Naive thymus-derived CD8-positive, alpha-beta T cell (primary cell): ENCODE measurements at regions not wholly inside any gene's neighbourhood (a gene's known extent, or its start where the extent isn't known, plus 50 kb on each side); places are given as distances from the start of the nearest gene placed in this dataset.

ENCODE experiments used
- ATAC-seq, 2 donors: fragments of 150-1000 bp; cut with Tn5 transposase in 1 of 2; sonication (Bioruptor Pico), chemical (Tn5 transposase) in 1 of 2; 1 replicate in 1 of 2; 2 replicates in 1 of 2; pipeline ENCODE4 v1.10.0; 2021; ENCODE audit warnings: mild to moderate bottlenecking in 2 of 2, moderate library complexity in 2 of 2
- POLR2A ChIA-PET: fragments of 350-600 bp; sonication (Branson Sonifier 250); formaldehyde crosslinking; loops from one replicate; lab custom pipeline; 2021; ENCODE audit warnings: antibody characterized with exemption; lab: Charles Lee
- DNase-seq, 10 donors: peaks; one replicate each; pipeline versions ENCODE4 v3.0.0 to v3.0.0-alpha.2; 2020 to 2022
- H3K27ac Mint-ChIP-seq, 10 donors: one replicate each; pipeline ENCODE4 v1.8.0; 2020 to 2022; ENCODE audit warnings: mild to moderate bottlenecking in 10 of 10, mixed read lengths in 10 of 10, moderate library complexity in 4 of 10, inconsistent platforms in 1 of 10
- H3K27me3 Mint-ChIP-seq, 5 donors: one replicate each; pipeline ENCODE4 v1.8.0; 2021 to 2022; ENCODE audit warnings: mixed read lengths in 5 of 5
- H3K36me3 Mint-ChIP-seq, 3 donors: one replicate each; pipeline ENCODE4 v1.8.0; 2020 to 2022; ENCODE audit warnings: mixed read lengths in 3 of 3, mild to moderate bottlenecking in 2 of 3, inconsistent platforms in 1 of 3
- H3K4me1 Mint-ChIP-seq, 4 donors: one replicate each; pipeline ENCODE4 v1.8.0; 2021 to 2022; ENCODE audit warnings: mixed read lengths in 4 of 4
- H3K4me3 Mint-ChIP-seq, 10 donors: one replicate each; pipeline ENCODE4 v1.8.0; 2020 to 2022; ENCODE audit warnings: mild to moderate bottlenecking in 10 of 10, mixed read lengths in 10 of 10, moderate library complexity in 6 of 10, inconsistent platforms in 1 of 10
- H3K9me3 Mint-ChIP-seq, 9 donors: one replicate each; pipeline ENCODE4 v1.8.0; 2020 to 2022; ENCODE audit warnings: mixed read lengths in 9 of 9, mild to moderate bottlenecking in 3 of 9, inconsistent platforms in 1 of 9, moderate library complexity in 1 of 9

DNA sequence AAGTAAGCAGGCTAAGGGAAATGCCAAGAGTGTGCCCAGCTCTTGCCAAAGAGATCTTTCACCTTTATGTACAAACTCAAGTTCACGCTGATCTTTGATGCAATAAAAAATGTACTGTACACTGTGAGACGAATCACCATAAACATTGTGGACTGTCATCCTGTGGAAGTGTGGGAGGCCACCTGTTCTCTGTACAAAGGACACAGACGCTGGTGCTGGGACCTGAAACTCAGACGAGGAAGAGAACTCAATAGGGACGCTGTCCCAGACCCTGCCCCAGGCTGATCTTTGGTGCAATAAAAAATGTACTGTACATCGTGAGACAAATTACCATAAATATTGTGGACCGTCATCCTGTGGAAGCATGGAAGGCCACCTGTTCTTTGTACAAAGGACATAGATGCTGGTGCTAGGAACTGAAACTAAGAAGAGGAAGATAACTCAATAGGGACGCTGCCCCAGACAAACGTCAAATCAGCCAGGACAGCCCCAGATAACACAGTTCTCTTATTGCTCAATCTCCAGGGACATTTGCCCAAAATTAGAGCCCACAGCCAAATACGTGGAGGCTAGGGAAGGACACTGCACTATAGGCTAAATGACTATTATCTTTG is 312.7 kb upstream of the SGK1 start:
- H3K4me1 Mint-ChIP-seq = peaks cover 11 to 30% (median 25%) of the 10 kb centered on the region in 4 donors
- ATAC-seq (no peak), DNase-seq (no peak)
- no peak overlapping the region for H3K4me3 Mint-ChIP-seq
- no peaks in the 10 kb centered on the region for H3K9me3 Mint-ChIP-seq
- POLR2A ChIA-PET = no interaction called here
- H3K27ac Mint-ChIP-seq = peak overlapping the region in 1 of 10 donors; percentile 5
- no peaks in the 10 kb centered on the region for H3K27me3 Mint-ChIP-seq
- no peaks in the 10 kb centered on the region for H3K36me3 Mint-ChIP-seq

DNA sequence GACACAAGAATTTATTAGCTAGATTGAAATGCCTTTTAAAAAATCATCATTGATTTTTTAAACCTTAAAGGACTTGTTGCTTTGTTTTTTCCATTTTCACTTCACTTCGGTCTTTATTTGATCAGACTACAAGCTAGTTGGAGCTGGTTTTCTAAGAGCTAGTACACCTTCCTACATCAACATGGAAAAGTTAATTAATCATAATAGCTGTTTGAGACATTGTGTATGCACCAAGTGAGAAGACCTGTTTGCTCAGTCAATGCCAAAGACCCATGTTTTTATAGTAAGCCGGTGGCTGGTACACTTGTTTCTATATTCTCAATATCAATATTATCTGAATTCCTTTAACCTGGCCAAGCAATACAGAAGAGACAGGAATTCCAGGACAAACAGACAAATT is 310.2 kb upstream of the SGK1 start:
- Mint-ChIP-seq H3K4me3 (no peak overlapping the region), H3K9me3 (no peaks in the 10 kb centered on the region), H3K36me3 (no peaks in the 10 kb centered on the region), H3K27me3 (peaks cover 0 to 2% (median 0%) of the 10 kb centered on the region in 5 donors), H3K27ac (no peak overlapping the region), H3K4me1 (peaks cover 15 to 28% (median 22%) of the 10 kb centered on the region in 4 donors)
- DNase-seq = no peak
- no peak for ATAC-seq
- POLR2A ChIA-PET = no interaction called here

DNA sequence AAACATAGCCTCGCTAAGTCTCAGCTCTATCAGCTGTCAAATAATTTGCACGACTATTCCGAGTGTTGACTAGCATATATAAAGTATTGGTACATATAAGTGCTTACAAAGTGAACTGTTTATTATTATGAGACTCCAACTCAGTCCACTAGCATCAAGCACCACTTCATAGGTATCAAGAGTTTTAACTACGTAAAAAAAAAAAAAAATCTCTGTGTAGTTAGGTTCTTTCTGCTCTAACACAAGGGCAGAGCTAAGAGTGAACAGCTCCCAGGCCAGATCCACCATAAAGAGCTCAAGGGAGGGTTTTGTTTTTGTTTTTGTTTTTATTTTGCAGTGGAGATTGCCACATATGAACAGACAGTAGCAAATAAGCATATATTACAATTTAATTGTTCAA is 309.8 kb upstream of the SGK1 start:
- no peak overlapping the region for H3K27ac Mint-ChIP-seq
- H3K27me3 Mint-ChIP-seq = peaks cover 0 to 2% (median 0%) of the 10 kb centered on the region in 5 donors
- H3K9me3 Mint-ChIP-seq = no peaks in the 10 kb centered on the region
- POLR2A ChIA-PET = no interaction called here
- no peak for DNase-seq
- no peak overlapping the region for H3K4me3 Mint-ChIP-seq
- no peaks in the 10 kb centered on the region for H3K36me3 Mint-ChIP-seq
- H3K4me1 Mint-ChIP-seq = peaks cover 11 to 23% (median 17%) of the 10 kb centered on the region in 4 donors
- ATAC-seq = no peak

DNA sequence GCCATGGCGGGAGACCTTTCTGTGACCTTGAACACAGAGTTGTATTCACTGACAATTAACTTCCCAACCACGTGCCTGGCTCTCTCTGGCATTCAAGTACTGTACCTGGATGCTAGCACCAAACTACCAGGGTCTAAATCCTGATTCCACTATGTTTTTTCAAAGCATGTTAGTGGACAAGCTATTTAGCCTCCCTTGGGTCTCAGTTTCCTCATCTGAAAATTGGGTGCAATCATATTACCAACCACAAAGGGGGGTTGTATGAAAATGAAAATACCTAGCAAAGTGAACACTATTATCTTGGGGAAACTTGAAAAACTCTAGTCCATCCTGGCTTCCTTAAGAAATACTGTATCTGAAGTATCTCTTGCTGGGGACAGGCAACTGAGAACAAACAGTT is 308.7 kb upstream of the SGK1 start:
- Mint-ChIP-seq H3K36me3 (no peaks in the 10 kb centered on the region), H3K9me3 (no peaks in the 10 kb centered on the region), H3K4me3 (no peak overlapping the region), H3K27me3 (peaks cover 0 to 2% (median 0%) of the 10 kb centered on the region in 5 donors), H3K4me1 (peaks cover 5 to 12% (median 11%) of the 10 kb centered on the region in 4 donors), H3K27ac (no peak overlapping the region)
- POLR2A ChIA-PET = no interaction called here
- no peak for DNase-seq
- no peak for ATAC-seq

DNA sequence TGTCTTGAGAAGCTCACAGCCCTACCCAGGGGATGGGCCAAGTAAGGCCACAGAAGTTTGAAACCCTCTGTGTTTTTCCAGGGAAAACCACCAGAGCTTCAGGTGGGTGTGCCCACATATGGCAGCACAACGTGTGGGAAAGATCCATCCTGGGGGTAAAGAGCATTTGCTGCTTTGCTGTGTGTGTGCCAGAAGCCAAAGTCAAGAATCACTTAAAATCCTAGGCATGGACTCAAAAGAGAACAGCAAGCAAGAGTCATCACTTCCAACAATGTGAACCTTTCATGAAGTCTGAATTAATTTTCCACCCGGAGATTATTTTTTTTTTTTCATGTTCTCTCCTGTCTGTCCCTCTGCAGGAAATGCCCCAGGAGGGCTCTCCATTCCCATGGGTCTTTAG is 308.2 kb upstream of the SGK1 start:
- peaks cover 0 to 2% (median 0%) of the 10 kb centered on the region in 5 donors for H3K27me3 Mint-ChIP-seq
- H3K4me3 Mint-ChIP-seq = no peak overlapping the region
- H3K9me3 Mint-ChIP-seq = no peaks in the 10 kb centered on the region
- no peaks in the 10 kb centered on the region for H3K36me3 Mint-ChIP-seq
- POLR2A ChIA-PET = no interaction called here
- ATAC-seq = no peak
- peaks cover 2 to 9% (median 7%) of the 10 kb centered on the region in 4 donors for H3K4me1 Mint-ChIP-seq
- no peak for DNase-seq
- no peak overlapping the region for H3K27ac Mint-ChIP-seq

DNA sequence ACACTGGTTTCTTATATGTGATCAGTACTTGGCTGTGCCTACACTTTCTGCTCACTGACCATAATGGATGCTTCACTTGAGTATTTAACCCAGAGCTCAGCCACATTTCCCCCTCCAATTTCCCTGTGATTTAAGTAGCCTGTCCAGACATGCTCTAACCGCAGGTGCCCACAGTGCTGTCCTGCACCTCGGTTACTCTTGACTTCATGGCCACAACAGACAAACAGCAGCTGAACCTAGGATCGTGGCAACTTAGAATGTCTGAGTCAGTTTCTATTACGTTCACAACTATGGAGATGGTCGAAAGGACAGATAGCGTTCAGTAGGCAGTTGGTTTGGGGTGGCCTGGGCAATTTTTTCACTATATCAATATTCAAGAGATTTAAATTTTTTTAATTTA is 306.9 kb upstream of the SGK1 start:
- Mint-ChIP-seq H3K9me3 (no peaks in the 10 kb centered on the region), H3K27me3 (peaks cover 0 to 2% (median 0%) of the 10 kb centered on the region in 5 donors), H3K27ac (peak overlapping the region in 2 of 10 donors; percentile 25 to 89), H3K36me3 (no peaks in the 10 kb centered on the region), H3K4me3 (no peak overlapping the region), H3K4me1 (peaks cover 0 to 3% (median under 1%) of the 10 kb centered on the region in 4 donors)
- DNase-seq (no peak), ATAC-seq (no peak)
- POLR2A ChIA-PET = interaction anchor here (0.7 kb wide), 1 partner anchor 141 kb away, joined by 3 read pairs; no protein-coding TSS in a partner anchor

DNA sequence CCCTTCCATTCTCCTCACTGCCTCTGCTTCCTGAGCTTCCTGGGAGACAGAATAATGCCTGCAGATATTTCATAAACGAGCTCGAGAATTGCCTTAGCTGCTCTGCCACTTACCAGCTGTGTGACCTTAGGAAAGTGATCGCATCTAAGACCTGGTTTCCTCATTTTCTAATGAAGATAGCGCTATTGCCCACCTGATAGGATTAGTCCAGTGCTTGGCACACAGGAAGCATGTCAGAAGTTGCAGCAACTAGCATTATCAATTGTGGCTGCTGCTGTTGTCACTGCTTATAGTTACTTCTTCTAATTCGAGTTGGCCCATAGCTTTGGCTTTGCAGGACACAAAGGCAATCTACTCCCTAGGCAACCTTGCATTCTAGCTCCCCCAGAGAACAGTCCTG is 305.5 kb upstream of the SGK1 start:
- Mint-ChIP-seq H3K27ac (peak overlapping the region in 1 of 10 donors; percentile 7), H3K4me1 (peaks cover 0 to 7% (median 2%) of the 10 kb centered on the region in 4 donors), H3K36me3 (no peaks in the 10 kb centered on the region), H3K4me3 (no peak overlapping the region), H3K9me3 (no peaks in the 10 kb centered on the region), H3K27me3 (peaks cover 0 to 7% (median 0%) of the 10 kb centered on the region in 5 donors)
- ATAC-seq = no peak
- POLR2A ChIA-PET = no interaction called here
- no peak for DNase-seq

DNA sequence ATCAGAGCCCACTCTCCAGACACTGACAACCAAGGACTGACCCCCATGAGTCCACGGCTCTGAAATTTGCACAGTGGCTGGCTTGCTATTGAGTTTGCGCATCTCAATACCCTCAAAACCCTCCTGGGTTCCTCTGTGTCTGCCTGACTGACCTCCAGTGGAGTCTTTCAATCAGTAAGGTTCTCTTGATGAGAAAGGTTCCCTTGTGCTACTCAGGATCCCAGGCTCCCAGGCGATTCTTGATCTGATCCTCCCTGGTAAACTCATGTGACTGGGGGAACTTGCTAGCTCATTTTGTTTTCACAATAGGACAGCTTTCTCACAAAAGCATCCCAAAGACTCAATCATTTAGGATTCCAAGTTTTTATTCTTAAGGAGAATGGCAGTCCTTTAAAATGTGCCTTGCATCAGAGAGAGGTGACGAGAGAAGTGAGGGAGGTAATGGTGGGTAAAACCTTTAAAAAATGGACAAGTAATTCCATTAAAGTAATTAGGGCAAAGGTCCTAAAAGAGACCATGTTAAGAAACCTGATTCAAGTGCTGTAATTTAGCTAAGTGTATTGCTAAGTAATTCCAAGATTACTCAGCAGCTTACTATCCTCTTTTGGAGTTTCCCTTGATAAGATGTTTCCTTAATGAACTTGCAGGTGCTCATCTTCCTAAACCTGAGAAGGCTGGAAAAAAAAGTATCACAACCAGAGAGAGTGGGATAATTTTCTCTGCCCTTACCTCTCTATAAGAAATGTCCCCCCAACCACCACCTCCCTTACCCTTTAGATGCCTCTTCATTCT is 304.7 kb upstream of the SGK1 start:
- H3K4me1 Mint-ChIP-seq = peaks cover 0 to 7% (median 2%) of the 10 kb centered on the region in 4 donors
- peaks cover 0 to 7% (median 0%) of the 10 kb centered on the region in 5 donors for H3K27me3 Mint-ChIP-seq
- no peak for DNase-seq
- H3K36me3 Mint-ChIP-seq = no peaks in the 10 kb centered on the region
- H3K9me3 Mint-ChIP-seq = no peaks in the 10 kb centered on the region
- ATAC-seq = no peak
- POLR2A ChIA-PET = no interaction called here
- H3K27ac Mint-ChIP-seq = no peak overlapping the region
- no peak overlapping the region for H3K4me3 Mint-ChIP-seq

DNA sequence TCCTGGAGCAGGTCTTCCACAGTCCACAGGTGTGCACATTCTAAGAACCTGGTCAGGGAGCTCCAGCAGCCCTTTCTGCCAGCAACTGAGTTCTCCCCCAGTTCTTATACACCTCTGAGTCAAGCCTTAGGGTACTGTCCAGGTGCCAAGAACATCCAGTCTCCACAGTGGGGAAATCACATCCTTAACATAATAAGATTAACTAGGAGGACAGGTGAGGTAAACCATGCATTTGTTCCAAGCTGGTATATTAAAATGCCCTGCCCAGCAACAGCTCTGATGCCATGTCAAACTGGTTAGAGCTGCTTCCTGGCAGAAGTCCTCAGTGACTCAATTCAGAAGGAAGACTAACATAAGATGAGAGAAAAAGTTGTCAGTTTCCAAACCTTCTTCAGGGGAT is 303.9 kb upstream of the SGK1 start:
- H3K4me3 Mint-ChIP-seq = no peak overlapping the region
- ATAC-seq (no peak), DNase-seq (no peak)
- H3K4me1 Mint-ChIP-seq = peaks cover 0 to 7% (median 2%) of the 10 kb centered on the region in 4 donors
- no peak overlapping the region for H3K27ac Mint-ChIP-seq
- POLR2A ChIA-PET = interaction anchor here (0.6 kb wide), 1 partner anchor 73 kb away, joined by 3 read pairs; no protein-coding TSS in a partner anchor
- H3K9me3 Mint-ChIP-seq = no peaks in the 10 kb centered on the region
- peaks cover 0 to 7% (median 0%) of the 10 kb centered on the region in 5 donors for H3K27me3 Mint-ChIP-seq
- no peaks in the 10 kb centered on the region for H3K36me3 Mint-ChIP-seq

DNA sequence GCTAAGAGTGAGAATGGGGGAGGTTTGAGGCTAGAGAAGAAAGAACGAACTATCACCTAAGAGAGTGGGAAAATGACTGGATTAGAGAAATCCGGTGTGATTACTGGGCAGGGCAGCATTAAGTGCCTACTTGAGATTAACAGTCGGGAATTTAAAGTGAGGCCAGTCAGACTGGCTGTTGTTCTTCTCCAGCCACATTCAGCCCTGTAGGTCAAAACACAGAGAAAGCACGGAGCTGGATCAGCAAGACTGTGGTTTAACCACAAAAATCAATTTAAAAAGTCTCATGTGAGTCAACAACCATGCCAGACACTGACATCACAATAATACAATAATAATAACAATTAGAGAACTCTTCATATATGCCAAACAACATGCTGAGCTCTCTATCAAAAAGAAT is 301.9 kb upstream of the SGK1 start:
- Mint-ChIP-seq H3K9me3 (no peaks in the 10 kb centered on the region), H3K4me1 (peaks cover 0 to 6% (median 3%) of the 10 kb centered on the region in 4 donors), H3K27me3 (peaks cover 0 to 7% (median 0%) of the 10 kb centered on the region in 5 donors), H3K27ac (peak overlapping the region in 1 of 10 donors; percentile 71), H3K4me3 (no peak overlapping the region), H3K36me3 (no peaks in the 10 kb centered on the region)
- DNase-seq = no peak
- no peak for ATAC-seq
- POLR2A ChIA-PET = no interaction called here

DNA sequence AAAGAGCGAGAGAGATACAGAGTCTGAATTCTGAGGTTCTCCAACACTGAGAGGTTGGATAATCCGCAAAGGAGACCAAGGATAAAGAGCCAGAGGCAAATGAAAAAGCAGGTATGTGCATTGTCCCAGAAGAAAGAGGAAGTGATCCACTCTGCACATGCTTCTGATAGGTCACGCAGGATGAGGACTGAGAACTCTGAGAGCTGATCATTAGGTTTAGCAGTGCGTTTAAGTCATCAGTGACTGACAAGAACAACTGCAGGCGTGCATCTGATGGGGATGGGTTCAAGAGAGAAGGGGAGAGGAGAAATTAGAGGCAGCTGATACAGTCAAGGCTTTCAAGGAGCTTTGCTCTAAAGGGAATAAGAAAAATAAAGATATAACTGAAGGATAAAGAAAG is 301.2 kb upstream of the SGK1 start:
- Mint-ChIP-seq H3K27ac (peak overlapping the region in 1 of 10 donors; percentile 66), H3K4me1 (peaks cover 0 to 5% (median 2%) of the 10 kb centered on the region in 4 donors), H3K27me3 (peaks cover 0 to 5% (median 0%) of the 10 kb centered on the region in 5 donors), H3K9me3 (no peaks in the 10 kb centered on the region), H3K4me3 (no peak overlapping the region), H3K36me3 (no peaks in the 10 kb centered on the region)
- DNase-seq (no peak), ATAC-seq (no peak)
- POLR2A ChIA-PET = interaction anchor here (1.2 kb wide), 1 partner anchor 20 kb away, joined by 6 read pairs; no protein-coding TSS in a partner anchor

DNA sequence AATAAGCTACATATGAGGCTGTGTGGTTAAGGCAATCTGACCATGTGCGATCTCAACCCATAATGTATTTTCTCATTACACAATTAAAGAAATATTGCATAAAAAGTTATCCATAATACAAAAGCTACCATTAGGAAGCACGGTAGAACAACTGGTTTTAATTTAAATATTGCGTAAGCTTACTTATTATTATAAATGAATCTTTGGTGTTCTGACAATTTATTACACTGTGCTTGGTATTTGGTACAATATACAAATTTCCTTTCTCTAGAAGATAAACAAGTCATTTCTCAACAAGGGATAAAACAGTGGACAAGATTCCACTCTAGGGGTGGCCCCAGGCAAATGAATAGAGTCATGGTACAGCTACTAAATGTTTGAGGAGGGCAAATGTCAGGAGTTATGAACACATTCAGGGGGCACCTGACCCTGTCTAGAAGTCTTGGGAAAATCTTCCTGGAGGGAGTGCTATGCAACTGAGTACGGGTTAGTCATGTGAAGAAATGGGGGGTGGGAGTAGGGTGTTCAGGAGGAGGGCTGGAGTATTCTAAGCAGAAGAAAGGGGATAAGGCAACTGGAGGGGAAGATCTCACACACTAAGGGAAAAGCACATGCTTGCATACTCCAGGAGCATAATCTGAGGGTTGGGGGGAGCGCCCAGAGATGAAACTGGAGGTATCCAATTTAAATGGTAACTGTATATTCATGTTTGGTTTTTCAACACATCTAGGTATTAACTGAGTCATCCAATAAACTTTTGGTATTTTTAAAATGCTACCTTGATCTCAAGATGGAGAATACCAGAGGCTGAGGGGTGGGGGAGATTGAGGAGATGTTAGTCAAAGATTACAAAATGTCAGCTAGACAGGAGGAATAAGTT is 296.9 kb upstream of the SGK1 start:
- Mint-ChIP-seq H3K4me3 (no peak overlapping the region), H3K4me1 (peaks cover 0 to 5% (median 1%) of the 10 kb centered on the region in 4 donors), H3K27me3 (peaks cover 0 to 5% (median 0%) of the 10 kb centered on the region in 5 donors), H3K36me3 (no peaks in the 10 kb centered on the region), H3K27ac (no peak overlapping the region), H3K9me3 (no peaks in the 10 kb centered on the region)
- ATAC-seq (no peak), DNase-seq (no peak)
- POLR2A ChIA-PET = no interaction called here
